Testis (tissue), 2 donors: ENCODE measurements at regions not wholly inside any gene's neighbourhood (a gene's known extent, or its start where the extent isn't known, plus 50 kb on each side); places are given as distances from the start of the nearest gene placed in this dataset.
"Not testable (repeated sequence)": the region's sequence is repeated elsewhere in the genome, so short reads cannot be mapped to it uniquely, and the experiment has no call there.

ENCODE experiments used
- DNase-seq: peaks from one replicate; pipeline ENCODE4 v3.0.0-alpha.2; 2019
- H3K27ac ChIP-seq, 2 donors: fragments of 200-600 bp; sonication (generic); one replicate each; pipeline ENCODE4 v1.5.1; 2019
- H3K27me3 ChIP-seq: fragments of 200-600 bp; sonication (generic); one replicate; pipeline ENCODE4 v1.5.1; 2019
- H3K36me3 ChIP-seq: fragments of 200-600 bp; sonication (generic); one replicate; pipeline ENCODE4 v1.5.1; 2017; ENCODE audit warnings: low read depth; ENCODE audit errors: missing control alignments
- H3K4me1 ChIP-seq: fragments of 200-600 bp; sonication (generic); one replicate; pipeline ENCODE4 v1.5.1; 2019
- H3K4me3 ChIP-seq, 2 donors: fragments of 200-600 bp; sonication (generic); one replicate each; pipeline ENCODE4 v1.5.1; 2017 to 2019
- H3K9me3 ChIP-seq: fragments of 200-600 bp; sonication (generic); one replicate; pipeline ENCODE4 v1.5.1; 2017
- CTCF ChIP-seq, 3 experiments: fragments of 450-650 bp in 2 of 3; fragments of 200-600 bp in 1 of 3; sonication (generic) in 1 of 3; IDR thresholded peaks; one replicate each; pipeline ENCODE4 v1.5.1; 2016 to 2019; ENCODE audit warnings: antibody characterized with exemption in 3 of 3, mild to moderate bottlenecking in 2 of 3, moderate library complexity in 1 of 3
- POLR2A ChIP-seq: fragments of 450-650 bp; IDR thresholded peaks from one replicate; pipeline ENCODE4 v1.6.1; 2017; ENCODE audit warnings: antibody characterized with exemption, mild to moderate bottlenecking, moderate library complexity
- WGBS, 2 donors: methylation state at CpG; one replicate each; pipeline ENCODE4 v1.1.5; 2018; 5-methylcytosine and 5-hydroxymethylcytosine counted together
- intact Hi-C: fragments of 100-400 bp; cut with DNase I; formaldehyde crosslinking; loops from one replicate; pipeline ENCODE4 v1.15.1; 2023; ENCODE audit warnings: low total_unique reads

GRCh38 chr11:12603143-12604088, 70.8 kb upstream of the TEAD1 start:
- Histone ChIP-seq H3K4me1 (no peaks in the 10 kb centered on the region), H3K27ac (no peak overlapping the region), H3K36me3 (no peaks in the 10 kb centered on the region), H3K27me3 (no peaks in the 10 kb centered on the region), H3K4me3 (no peak overlapping the region), H3K9me3 (no peaks in the 10 kb centered on the region)
- intact Hi-C loops, result no loop called here
- no peak for TF ChIP-seq POLR2A
- no peak for TF ChIP-seq CTCF (IDR thresholded peaks at IDR 0.05)
- WGBS, 2 donors, result 51 to 80% methylated on average over 3 of the region's 3 CpGs
- DNase-seq, result no peak

- intact Hi-C loops, result no loop called here
- 87 to 88% methylated on average over 1 of the region's 1 CpG for WGBS, 2 donors
- H3K9me3 ChIP-seq, result no peaks in the 10 kb centered on the region
- no peak overlapping the region for H3K4me3 ChIP-seq
- no peaks in the 10 kb centered on the region for H3K36me3 ChIP-seq
- no peak overlapping the region for H3K27ac ChIP-seq
- DNase-seq, result no peak
- H3K27me3 ChIP-seq, result no peaks in the 10 kb centered on the region
- H3K4me1 ChIP-seq, result no peaks in the 10 kb centered on the region
- TF ChIP-seq POLR2A (no peak), CTCF (IDR thresholded peaks at IDR 0.05) (no peak)
These were observed 69.6 kb upstream of the TEAD1 start for GRCh38 chr11:12604557-12605153.

- H3K4me1 ChIP-seq, result no peaks in the 10 kb centered on the region
- WGBS, 2 donors, result 72 to 73% methylated on average over 2 of the region's 2 CpGs
- H3K27ac ChIP-seq, result no peak overlapping the region
- TF ChIP-seq POLR2A, result no peak
- no peak for TF ChIP-seq CTCF (IDR thresholded peaks at IDR 0.05)
- no peaks in the 10 kb centered on the region for H3K36me3 ChIP-seq
- H3K27me3 ChIP-seq, result no peaks in the 10 kb centered on the region
- H3K4me3 ChIP-seq, result no peak overlapping the region
- DNase-seq, result no peak
- intact Hi-C loops, result no loop called here
- no peaks in the 10 kb centered on the region for H3K9me3 ChIP-seq
These were observed 67.6 kb upstream of the TEAD1 start for GRCh38 chr11:12606597-12606996.

GRCh38 chr11:12608678-12609077, 65.5 kb upstream of the TEAD1 start:
- H3K9me3 ChIP-seq, H3K4me1 ChIP-seq, intact Hi-C loops, H3K27me3 ChIP-seq, H3K4me3 ChIP-seq, DNase-seq, H3K36me3 ChIP-seq, H3K27ac ChIP-seq: not testable (repeated sequence)
- WGBS, 2 donors, result 69 to 88% methylated on average over 5 of the region's 5 CpGs

- no peaks in the 10 kb centered on the region for H3K27me3 ChIP-seq
- TF ChIP-seq POLR2A, result no peak
- H3K9me3 ChIP-seq, result no peaks in the 10 kb centered on the region
- no peaks in the 10 kb centered on the region for H3K36me3 ChIP-seq
- H3K4me3 ChIP-seq, result no peak overlapping the region
- intact Hi-C loops, result no loop called here
- no peak overlapping the region for H3K27ac ChIP-seq
- no peak for DNase-seq
- no peaks in the 10 kb centered on the region for H3K4me1 ChIP-seq
These were observed 62.9 kb upstream of the TEAD1 start for GRCh38 chr11:12611352-12611751.
